G401 (cell line): ENCODE measurements at regions not wholly inside any gene's neighbourhood (a gene's known extent, or its start where the extent isn't known, plus 50 kb on each side); places are given as distances from the start of the nearest gene placed in this dataset.

Source experiments
- DNase-seq: peaks from one replicate; pipeline ENCODE4 v3.0.0-alpha.2; 2015; ENCODE audit warnings: low spot score
- in situ Hi-C: cut with HindIII; loops from 2 replicates; pipeline ENCODE4 v1.10.0; 2016; ENCODE audit warnings: low sequenced_read_pairs, mixed read lengths

GRCh38 chr9:22374051-22374450 is 72.6 kb upstream of the DMRTA1 start:
- in situ Hi-C loops = no loop called here
- no peak for DNase-seq

GRCh38 chr9:22379272-22379671 is 67.4 kb upstream of the DMRTA1 start:
- no peak for DNase-seq
- in situ Hi-C loops = no loop called here

- DNase-seq = no peak
- in situ Hi-C loops = no loop called here
Measured at GRCh38 chr9:22381170-22381569, 65.5 kb upstream of the DMRTA1 start.

DNA sequence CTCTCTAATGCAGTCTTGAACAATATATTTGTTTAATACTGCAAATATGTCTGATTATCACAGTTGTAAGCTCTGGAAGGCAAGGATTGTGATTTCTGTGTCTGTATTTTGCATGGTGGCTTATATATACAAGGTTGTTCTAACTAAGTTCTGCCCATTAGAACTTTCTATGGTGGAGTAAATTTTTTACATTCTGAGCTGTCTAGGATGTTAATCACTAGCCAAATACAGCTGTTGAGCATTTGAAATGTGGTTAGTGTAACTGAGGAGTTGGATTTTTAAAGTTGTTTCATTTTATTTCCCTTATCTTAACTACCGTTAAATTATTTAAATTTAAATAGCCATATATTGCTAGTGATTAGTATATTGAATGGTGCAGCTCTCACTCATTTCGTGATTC is 64.3 kb upstream of the DMRTA1 start:
- no peak for DNase-seq
- in situ Hi-C loops = no loop called here

DNA sequence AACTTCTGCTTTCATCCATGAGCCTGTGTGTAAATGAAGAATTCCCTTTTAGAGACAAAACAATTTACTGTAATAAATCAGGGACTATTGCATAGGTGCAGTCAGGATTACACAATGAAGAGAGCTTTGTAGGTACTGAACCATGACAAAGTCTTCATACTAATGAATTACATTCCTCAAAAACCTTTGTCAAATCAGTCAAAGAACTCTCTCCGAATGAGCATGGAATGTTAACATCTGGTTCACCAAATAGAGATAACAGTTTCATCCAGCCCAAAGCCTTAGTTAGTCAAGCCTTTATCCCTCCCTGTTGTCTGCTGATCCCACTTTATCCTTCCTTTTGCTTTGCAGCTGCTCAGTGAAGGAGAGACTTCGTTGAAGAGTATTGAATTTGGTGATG is 62.9 kb upstream of the DMRTA1 start:
- in situ Hi-C loops = no loop called here
- no peak for DNase-seq

GRCh38 chr9:22389271-22389670 is 57.4 kb upstream of the DMRTA1 start:
- no peak for DNase-seq
- in situ Hi-C loops = no loop called here

GRCh38 chr9:22392523-22392922 is 54.1 kb upstream of the DMRTA1 start:
- in situ Hi-C loops = no loop called here
- DNase-seq = no peak

GRCh38 chr9:22395687-22396141 is 50.9 kb upstream of the DMRTA1 start:
- in situ Hi-C loops = no loop called here
- DNase-seq = no peak
